GM12878 (cell line): ENCODE measurements at regions not wholly inside any gene's neighbourhood (a gene's known extent, or its start where the extent isn't known, plus 50 kb on each side); places are given as distances from the start of the nearest gene placed in this dataset.
A peak's percentile ranks its signal among the peaks of the same experiment; 100 is the strongest.

Experiments used
- ATAC-seq: fragments of 200-7000 bp; cut with Tn5 transposase; 3 replicates; pipeline ENCODE4 v1.9.1; 2020; ENCODE audit warnings: mild to moderate bottlenecking, moderate library complexity
- BruUV-seq: library from RNA; stranded (reverse); fragments of 400-500 nt; replicated peaks from 2 replicates; lab custom pipeline; 2021; lab: Mats Ljungman, UMichigan
- CTCF ChIA-PET: fragments of 300-600 bp; sonication (Branson Sonifier 250); formaldehyde crosslinking; extraction: SDS; loops from one replicate; lab custom pipeline; 2021; ENCODE audit warnings: inconsistent platforms; lab: Yijun Ruan, JAX
- POLR2A ChIA-PET: fragments of 350-600 bp; formaldehyde crosslinking; extraction: SDS; loops from one replicate; lab custom pipeline; 2021; ENCODE audit warnings: inconsistent platforms; lab: Charles Lee
- RAD21 ChIA-PET: fragments of 300-600 bp; sonication (Branson Sonifier 250); formaldehyde crosslinking; loops from one replicate; lab custom pipeline; 2023; ENCODE audit warnings: antibody characterized with exemption; ENCODE audit not compliant: unreplicated experiment; lab: Charles Lee
- SMC1A ChIA-PET: fragments of 300-600 bp; sonication (Branson Sonifier 250); formaldehyde crosslinking; loops from one replicate; lab custom pipeline; 2023; ENCODE audit not compliant: unreplicated experiment, uncharacterized antibody; lab: Charles Lee
- DNase-seq: peaks from one replicate; pipeline ENCODE4 v3.0.0-alpha.2; 2011; ENCODE audit warnings: low read depth, low spot score
- FAIRE-seq: peaks from 3 replicates; lab custom pipeline; 2011; peaks lifted over from hg19 to GRCh38; lab: Jason Lieb, UNC
- H2AFZ ChIP-seq: 2 replicates; pipeline ENCODE4 v1.6.0; 2011; ENCODE audit warnings: low read depth, low read length, control low read depth; ENCODE audit not compliant: control insufficient read depth
- H3K27ac ChIP-seq: 2 replicates; pipeline ENCODE4 v1.5.1; 2011; ENCODE audit warnings: control low read depth; ENCODE audit not compliant: control insufficient read depth, insufficient read depth
- H3K27me3 ChIP-seq, 2 experiments: replicated peaks in 1 of 2; 2 replicates each; pipeline versions ENCODE4 v1.6.0 to v1.6.1; 2011; ENCODE audit warnings: low read length in 1 of 2; ENCODE audit not compliant: control insufficient read depth in 2 of 2, insufficient read depth in 2 of 2
- H3K36me3 ChIP-seq, 2 experiments: 2 replicates each; pipeline ENCODE4 v1.5.1; 2011; ENCODE audit warnings: low read length in 1 of 2; ENCODE audit not compliant: control insufficient read depth in 2 of 2, insufficient read depth in 2 of 2
- H3K4me1 ChIP-seq: 2 replicates; pipeline ENCODE4 v1.6.1; 2011; ENCODE audit warnings: mild to moderate bottlenecking, low read length, moderate library complexity, mixed read lengths; ENCODE audit not compliant: control insufficient read depth, insufficient read depth
- H3K4me2 ChIP-seq: 2 replicates; pipeline ENCODE4 v1.6.0; 2011; ENCODE audit warnings: control low read depth; ENCODE audit not compliant: control insufficient read depth, insufficient read depth
- H3K4me3 ChIP-seq: fragments of 200-600 bp; sonication (generic); 2 replicates; pipeline ENCODE4 v1.5.1; 2016
- H3K79me2 ChIP-seq: 2 replicates; pipeline ENCODE4 v1.6.0; 2011; ENCODE audit warnings: low read length; ENCODE audit not compliant: control insufficient read depth, insufficient read depth
- H3K9ac ChIP-seq: 2 replicates; pipeline ENCODE4 v1.8.0; 2011; ENCODE audit warnings: low read length, control low read depth, mixed read lengths; ENCODE audit not compliant: control insufficient read depth, insufficient read depth
- H3K9me3 ChIP-seq: replicated peaks from 3 replicates; pipeline ENCODE4 v1.5.1; 2011; ENCODE audit warnings: mild to moderate bottlenecking, low read length; ENCODE audit not compliant: control insufficient read depth, insufficient read depth
- H4K20me1 ChIP-seq: 2 replicates; pipeline ENCODE4 v1.6.0; 2011; ENCODE audit not compliant: control insufficient read depth, insufficient read depth
- E2F8 ChIP-seq: fragments of 450-650 bp; IDR thresholded peaks from 2 replicates; pipeline ENCODE4 v1.6.1; 2018; ENCODE audit warnings: mild to moderate bottlenecking, low read depth, moderate library complexity; ENCODE audit not compliant: partially characterized antibody
- EGR1 ChIP-seq, 2 experiments: IDR thresholded peaks; 1 replicate in 1 of 2; 2 replicates in 1 of 2; pipeline ENCODE4 v1.6.1; 2011 to 2012; ENCODE audit warnings: low read depth in 2 of 2, low read length in 2 of 2, borderline replicate concordance in 1 of 2, mild to moderate bottlenecking in 1 of 2, moderate library complexity in 1 of 2
- ETV6 ChIP-seq, 2 experiments: fragments of 450-650 bp in 1 of 2; IDR thresholded peaks in 1 of 2; conservative IDR thresholded peaks in 1 of 2; 2 replicates each; pipeline ENCODE4 v1.6.1; 2014; ENCODE audit warnings: antibody characterized with exemption in 1 of 2, borderline replicate concordance in 1 of 2, low read depth in 1 of 2, mild to moderate bottlenecking in 1 of 2, moderate library complexity in 1 of 2
- MEF2B ChIP-seq: fragments of 450-650 bp; IDR thresholded peaks from 2 replicates; pipeline ENCODE4 v1.6.1; 2018; ENCODE audit warnings: mild to moderate bottlenecking, moderate library complexity; ENCODE audit not compliant: partially characterized antibody, poor library complexity, severe bottlenecking
- NFYA ChIP-seq: IDR thresholded peaks from 2 replicates; pipeline ENCODE4 v1.6.1; 2011; ENCODE audit warnings: low read depth, mild to moderate bottlenecking, low read length, improper control_type of control experiment, borderline replicate concordance
- POLR2AphosphoS2 ChIP-seq: IDR thresholded peaks from 2 replicates; pipeline ENCODE4 v1.6.1; 2011; ENCODE audit warnings: low read depth, mild to moderate bottlenecking, low read length, improper control_type of control experiment, moderate library complexity
- RAD21 ChIP-seq: IDR thresholded peaks from 2 replicates; pipeline ENCODE4 v1.6.1; 2011; ENCODE audit warnings: mild to moderate bottlenecking, low read depth, low read length, moderate library complexity; ENCODE audit not compliant: insufficient read depth
- STAT1 ChIP-seq: fragments of 450-650 bp; conservative IDR thresholded peaks from 2 replicates; pipeline ENCODE4 v1.6.1; 2014; ENCODE audit warnings: antibody characterized with exemption, mild to moderate bottlenecking
- TCF3 ChIP-seq: IDR thresholded peaks from 2 replicates; pipeline ENCODE4 v1.6.1; 2012; ENCODE audit warnings: low read depth, mild to moderate bottlenecking, low read length, borderline replicate concordance; ENCODE audit not compliant: insufficient read depth
- USF1 ChIP-seq: IDR thresholded peaks from 2 replicates; pipeline ENCODE4 v1.6.1; 2011; ENCODE audit warnings: borderline replicate concordance, low read depth, mild to moderate bottlenecking, moderate library complexity, mixed read lengths, low read length; ENCODE audit not compliant: insufficient read depth; ENCODE audit errors: extremely low read length
- YBX1 ChIP-seq: fragments of 450-650 bp; IDR thresholded peaks from 2 replicates; pipeline ENCODE4 v1.6.1; 2016; ENCODE audit warnings: antibody characterized with exemption
- YY1 ChIP-seq: IDR thresholded peaks from 2 replicates; pipeline ENCODE4 v1.6.1; 2011; ENCODE audit warnings: low read depth, mild to moderate bottlenecking, low read length
- WGBS: methylation state at CpG from one replicate; pipeline ENCODE4 v1.1.6; 2016; ENCODE audit warnings: low lambda C conversion rate; ENCODE audit not compliant: insufficient replicate concordance, insufficient coverage; ENCODE audit errors: missing lambda C conversion rate; 5-methylcytosine and 5-hydroxymethylcytosine counted together
- in situ Hi-C: fragments of 300-500 bp; cut with MboI; formaldehyde crosslinking; loops from 9 replicates; pipeline ENCODE4 v1.14.3; 2018; ENCODE audit warnings: mixed read lengths
- intact Hi-C: fragments of 100-400 bp; cut with micrococcal nuclease; formaldehyde crosslinking; loops from one replicate; pipeline ENCODE4 v1.14.2; 2022; ENCODE audit not compliant: unreplicated experiment
- TF ChIP-seq, protein P1 (sequence below): fragments of 150-350 bp; IDR thresholded peaks from 2 replicates; pipeline ENCODE4 v1.6.1; 2016; ENCODE audit warnings: low read depth, low read length

DNA sequence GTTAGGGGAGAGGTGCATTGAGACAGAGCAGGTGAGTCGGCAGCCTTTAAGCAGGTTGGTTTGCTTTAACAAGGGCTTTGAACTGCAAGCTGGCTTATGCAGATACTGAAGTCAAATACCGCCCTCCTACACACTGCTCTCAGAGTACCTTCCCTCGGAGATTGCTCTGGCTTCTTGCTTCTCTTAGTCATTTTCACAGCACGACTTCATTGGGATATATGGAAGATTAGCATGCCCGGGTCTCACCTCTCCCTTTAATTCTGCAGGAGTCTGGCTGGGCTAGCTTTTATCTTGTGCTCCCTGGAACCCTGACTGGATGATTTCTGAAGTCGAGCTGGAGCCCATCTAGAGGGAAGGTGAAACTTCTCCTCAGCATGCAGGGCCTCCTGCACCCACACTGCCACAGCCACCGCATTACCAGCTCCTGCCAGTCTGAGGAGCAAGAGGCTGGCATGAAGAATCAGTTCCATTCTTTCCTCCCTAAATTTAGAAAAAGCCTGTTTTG lies 395.5 kb upstream of the HNRNPA3 start (continued):
- TF ChIP-seq RAD21, result peak; percentile 62

DNA sequence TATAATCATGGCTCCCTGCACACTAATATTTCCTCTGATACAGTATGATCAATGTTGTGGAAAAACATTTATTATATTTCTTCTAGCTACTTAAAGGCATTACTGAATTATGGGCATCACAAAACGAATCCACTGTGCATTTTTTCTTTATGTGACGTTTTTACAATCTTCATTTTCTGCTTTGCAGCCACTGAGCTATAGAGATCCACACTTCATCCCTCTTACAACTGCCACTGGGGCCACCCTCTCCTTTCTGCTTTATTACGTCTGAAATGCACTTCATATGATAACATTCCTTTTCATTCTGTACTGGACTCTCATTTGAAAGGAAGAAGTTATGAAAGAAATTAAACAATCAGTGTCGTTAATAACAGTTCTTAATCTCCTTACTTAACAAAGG lies 394.5 kb upstream of the HNRNPA3 start:
- Histone ChIP-seq H3K27ac (no peak overlapping the region), H2AFZ (no peak overlapping the region), H3K4me2 (no peak overlapping the region), H3K4me3 (no peak overlapping the region), H3K4me1 (no peaks in the 10 kb centered on the region), H3K9me3 (no peaks in the 10 kb centered on the region), H3K9ac (no peak overlapping the region), H4K20me1 (no peaks in the 10 kb centered on the region), H3K79me2 (no peaks in the 10 kb centered on the region), H3K27me3 (no peaks in the 10 kb centered on the region), H3K36me3 (no peaks in the 10 kb centered on the region)
- ChIA-PET CTCF (interaction anchor here (0.7 to 15.4 kb wide), 9 partner anchors 9 to 691 kb away, joined by 3 to 250 read pairs (median 4); no protein-coding TSS in a partner anchor), SMC1A (interaction anchor here (0.6 to 5.0 kb wide), 11 partner anchors 10 to 331 kb away, joined by 3 to 25 read pairs (median 3); no protein-coding TSS in a partner anchor), RAD21 (interaction anchor here (0.9 to 4.4 kb wide), 8 partner anchors 9 to 330 kb away, joined by 3 to 21 read pairs (median 4); no protein-coding TSS in a partner anchor), POLR2A (no interaction called here)
- BruUV-seq, result no TSS peak
- intact Hi-C loops, result loop anchor here (5.0 to 10.0 kb wide), 2 partner anchors 363 to 691 kb away; partner anchors contain the start of gene HOXD8
- FAIRE-seq (no peak), DNase-seq (no peak), ATAC-seq (no peak)
- 42% methylated on average over 4 of the region's 4 CpGs for WGBS
- in situ Hi-C loops, result loop anchor here (10.0 kb wide), 1 partner anchor 163 kb away; no protein-coding TSS in a partner anchor
- TF ChIP-seq USF1 (no peak), POLR2AphosphoS2 (no peak), ETV6 (conservative IDR thresholded peaks at IDR 0.05 in 1 of 2, IDR thresholded peaks at IDR 0.05 in 1 of 2; ENCODE audit: borderline replicate concordance in 1 of 2, low read depth in 1 of 2) (no peak), STAT1 (no peak), YBX1 (no peak), TCF3 (no peak), EGR1 (IDR thresholded peaks at IDR 0.05; ENCODE audit: borderline replicate concordance in 1 of 2, low read depth in 2 of 2, low read length in 2 of 2) (no peak), YY1 (no peak), MEF2B (no peak), NFYA (no peak), E2F8 (no peak)
- TF ChIP-seq, protein P1, sequence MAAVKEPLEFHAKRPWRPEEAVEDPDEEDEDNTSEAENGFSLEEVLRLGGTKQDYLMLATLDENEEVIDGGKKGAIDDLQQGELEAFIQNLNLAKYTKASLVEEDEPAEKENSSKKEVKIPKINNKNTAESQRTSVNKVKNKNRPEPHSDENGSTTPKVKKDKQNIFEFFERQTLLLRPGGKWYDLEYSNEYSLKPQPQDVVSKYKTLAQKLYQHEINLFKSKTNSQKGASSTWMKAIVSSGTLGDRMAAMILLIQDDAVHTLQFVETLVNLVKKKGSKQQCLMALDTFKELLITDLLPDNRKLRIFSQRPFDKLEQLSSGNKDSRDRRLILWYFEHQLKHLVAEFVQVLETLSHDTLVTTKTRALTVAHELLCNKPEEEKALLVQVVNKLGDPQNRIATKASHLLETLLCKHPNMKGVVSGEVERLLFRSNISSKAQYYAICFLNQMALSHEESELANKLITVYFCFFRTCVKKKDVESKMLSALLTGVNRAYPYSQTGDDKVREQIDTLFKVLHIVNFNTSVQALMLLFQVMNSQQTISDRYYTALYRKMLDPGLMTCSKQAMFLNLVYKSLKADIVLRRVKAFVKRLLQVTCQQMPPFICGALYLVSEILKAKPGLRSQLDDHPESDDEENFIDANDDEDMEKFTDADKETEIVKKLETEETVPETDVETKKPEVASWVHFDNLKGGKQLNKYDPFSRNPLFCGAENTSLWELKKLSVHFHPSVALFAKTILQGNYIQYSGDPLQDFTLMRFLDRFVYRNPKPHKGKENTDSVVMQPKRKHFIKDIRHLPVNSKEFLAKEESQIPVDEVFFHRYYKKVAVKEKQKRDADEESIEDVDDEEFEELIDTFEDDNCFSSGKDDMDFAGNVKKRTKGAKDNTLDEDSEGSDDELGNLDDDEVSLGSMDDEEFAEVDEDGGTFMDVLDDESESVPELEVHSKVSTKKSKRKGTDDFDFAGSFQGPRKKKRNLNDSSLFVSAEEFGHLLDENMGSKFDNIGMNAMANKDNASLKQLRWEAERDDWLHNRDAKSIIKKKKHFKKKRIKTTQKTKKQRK, result no peak
